BE2C (cell line): ENCODE measurements at regions not wholly inside any gene's neighbourhood (a gene's known extent, or its start where the extent isn't known, plus 50 kb on each side); places are given as distances from the start of the nearest gene placed in this dataset.
A peak's percentile ranks its signal among the peaks of the same experiment; 100 is the strongest.

Experiments
- DNase-seq: peaks from one replicate; pipeline ENCODE4 v3.0.0-alpha.2; 2020
- H3K27me3 ChIP-seq: fragments of 250-450 bp; sonication (Bioruptor Pico); 2 replicates; pipeline ENCODE4 v1.5.1; 2020; ENCODE audit warnings: mild to moderate bottlenecking
- H3K36me3 ChIP-seq: fragments of 250-450 bp; sonication (Bioruptor Pico); 2 replicates; pipeline ENCODE4 v1.5.1; 2020; ENCODE audit warnings: mild to moderate bottlenecking
- H3K4me1 ChIP-seq: fragments of 250-450 bp; sonication (Bioruptor Pico); 2 replicates; pipeline ENCODE4 v1.5.1; 2020
- H3K4me3 ChIP-seq: 2 replicates; pipeline ENCODE4 v1.5.1; 2011; ENCODE audit warnings: low read depth, low read length
- H3K9me3 ChIP-seq: fragments of 250-450 bp; sonication (Bioruptor Pico); 2 replicates; pipeline ENCODE4 v1.5.1; 2020
- CTCF ChIP-seq: IDR thresholded peaks from 2 replicates; pipeline ENCODE4 v1.5.1; 2012; ENCODE audit warnings: mild to moderate bottlenecking, low read depth, low read length

- DNase-seq: no peak
- H3K4me3 ChIP-seq: no peak overlapping the region
- no peaks in the 10 kb centered on the region for H3K4me1 ChIP-seq
- H3K9me3 ChIP-seq: no peaks in the 10 kb centered on the region
- no peaks in the 10 kb centered on the region for H3K36me3 ChIP-seq
- no peaks in the 10 kb centered on the region for H3K27me3 ChIP-seq
- 0 out of 2 replicates have a peak, but pooled peaks have one; percentile 18 for TF ChIP-seq CTCF
Measured at GRCh38 chr2:57549642-57550102, 496.9 kb upstream of the VRK2 start.

- no peaks in the 10 kb centered on the region for H3K9me3 ChIP-seq
- H3K27me3 ChIP-seq: no peaks in the 10 kb centered on the region
- no peak overlapping the region for H3K4me3 ChIP-seq
- no peak for TF ChIP-seq CTCF
- DNase-seq: no peak
- H3K36me3 ChIP-seq: no peaks in the 10 kb centered on the region
- H3K4me1 ChIP-seq: no peaks in the 10 kb centered on the region
Measured at GRCh38 chr2:57550912-57551311, 495.7 kb upstream of the VRK2 start.

- H3K4me3 ChIP-seq: no peak overlapping the region
- DNase-seq: no peak
- TF ChIP-seq CTCF: no peak
- no peaks in the 10 kb centered on the region for H3K4me1 ChIP-seq
- H3K27me3 ChIP-seq: no peaks in the 10 kb centered on the region
- no peaks in the 10 kb centered on the region for H3K9me3 ChIP-seq
- H3K36me3 ChIP-seq: no peaks in the 10 kb centered on the region
Measured at GRCh38 chr2:57552885-57553284, 493.7 kb upstream of the VRK2 start.

GRCh38 chr2:57554348-57554747 is 492.3 kb upstream of the VRK2 start:
- H3K4me3 ChIP-seq: no peak overlapping the region
- H3K27me3 ChIP-seq: no peaks in the 10 kb centered on the region
- H3K36me3 ChIP-seq: no peaks in the 10 kb centered on the region
- H3K9me3 ChIP-seq: no peaks in the 10 kb centered on the region
- no peak for DNase-seq
- TF ChIP-seq CTCF: no peak
- H3K4me1 ChIP-seq: no peaks in the 10 kb centered on the region

- Histone ChIP-seq H3K9me3 (no peaks in the 10 kb centered on the region), H3K27me3 (no peaks in the 10 kb centered on the region), H3K4me3 (no peak overlapping the region), H3K36me3 (no peaks in the 10 kb centered on the region), H3K4me1 (no peaks in the 10 kb centered on the region)
- DNase-seq: no peak
- no peak for TF ChIP-seq CTCF
Measured at GRCh38 chr2:57558312-57558711, 488.3 kb upstream of the VRK2 start.

- H3K27me3 ChIP-seq: no peaks in the 10 kb centered on the region
- H3K9me3 ChIP-seq: no peaks in the 10 kb centered on the region
- H3K36me3 ChIP-seq: no peaks in the 10 kb centered on the region
- H3K4me1 ChIP-seq: no peaks in the 10 kb centered on the region
- no peak overlapping the region for H3K4me3 ChIP-seq
- no peak for TF ChIP-seq CTCF
- DNase-seq: no peak
Measured at GRCh38 chr2:57562495-57562894, 484.1 kb upstream of the VRK2 start.
